Loucy (cell line): ENCODE measurements at regions not wholly inside any gene's neighbourhood (a gene's known extent, or its start where the extent isn't known, plus 50 kb on each side); places are given as distances from the start of the nearest gene placed in this dataset.

Source experiments
- CTCF ChIP-seq: fragments of 200-600 bp; sonication (generic); conservative IDR thresholded peaks from 2 replicates; pipeline ENCODE4 v1.5.1; 2014; ENCODE audit warnings: mild to moderate bottlenecking, antibody characterized with exemption, low read length
- EZH2phosphoT487 ChIP-seq: fragments of 200-600 bp; IDR thresholded peaks from 2 replicates; pipeline ENCODE4 v1.6.1; 2018; ENCODE audit warnings: antibody characterized with exemption, mild to moderate bottlenecking, moderate library complexity, borderline replicate concordance

GRCh38 chr6:72530152-72530551 is 91.7 kb upstream of the KCNQ5 start:
- TF ChIP-seq CTCF (no peak), EZH2phosphoT487 (no peak)
